ENCODE measurements at regions not wholly inside any gene's neighbourhood (a gene's known extent, or its start where the extent isn't known, plus 50 kb on each side); places are given as distances from the start of the nearest gene placed in this dataset.

DNA sequence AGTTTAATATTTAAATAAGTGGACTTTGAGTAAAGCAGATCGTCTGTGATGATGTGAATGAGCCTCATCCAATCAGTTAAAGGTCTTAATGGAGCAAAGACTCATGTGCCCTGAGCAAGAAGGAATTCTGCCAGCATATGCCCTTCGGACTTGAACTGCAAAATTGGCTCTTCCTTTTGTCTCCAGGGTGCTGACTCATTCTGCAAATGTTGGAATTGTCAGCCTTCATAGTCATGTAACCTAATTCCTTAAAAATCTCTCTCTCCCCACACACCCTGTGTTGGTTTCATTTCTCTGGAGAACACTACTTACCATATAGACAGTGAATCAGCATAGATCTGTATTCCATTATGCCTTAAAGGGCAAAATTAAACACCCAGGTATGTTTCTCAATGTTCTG, 609.8 kb upstream of the GALNTL6 start:
- TF ChIP-seq CTCF (IDR thresholded peaks at IDR 0.05) (no peak), POLR2A (IDR thresholded peaks at IDR 0.05) (no peak)

All from testis (tissue), 2 donors.